ENCODE measurements at regions not wholly inside any gene's neighbourhood (a gene's known extent, or its start where the extent isn't known, plus 50 kb on each side); places are given as distances from the start of the nearest gene placed in this dataset.

- WGBS (ENCODE audit: insufficient coverage, low coverage, missing lambda C conversion rate), result 0% methylated on average over 1 of the region's 1 CpG
- Histone ChIP-seq H3K27me3 (ENCODE audit: control insufficient read depth in 2 of 2, insufficient read depth in 2 of 2, low read length in 2 of 2) (no peaks in the 10 kb centered on the region), H3K4me2 (ENCODE audit: insufficient read depth, low read length) (no peak overlapping the region), H2AFZ (ENCODE audit: low read depth, low read length) (no peak overlapping the region), H3K27ac (ENCODE audit: extremely low read depth, low read depth, low read length) (no peak overlapping the region), H3K4me1 (replicated peaks in 1 of 2; ENCODE audit: control insufficient read depth in 2 of 2, insufficient read depth in 2 of 2, low read length in 2 of 2) (no peaks in the 10 kb centered on the region), H3K9ac (ENCODE audit: insufficient read depth in 1 of 2, low read depth in 2 of 2, low read length in 2 of 2) (no peak overlapping the region), H3K36me3 (ENCODE audit: control insufficient read depth, insufficient read depth, low read length) (no peaks in the 10 kb centered on the region), H3K4me3 (no peak overlapping the region), H3K9me1 (ENCODE audit: control insufficient read depth, insufficient read depth, low read length) (no peaks in the 10 kb centered on the region), H4K20me1 (replicated peaks; ENCODE audit: control insufficient read depth, insufficient read depth, low read length) (no peaks in the 10 kb centered on the region), H3K9me3 (replicated peaks; ENCODE audit: control insufficient read depth, insufficient read depth, low read depth, low read length) (no peaks in the 10 kb centered on the region), H3K79me2 (ENCODE audit: control insufficient read depth, insufficient read depth, low read length) (no peaks in the 10 kb centered on the region)
- no peak for TF ChIP-seq FOXA3 (CRISPR knock-in tag; conservative IDR thresholded peaks at IDR 0.05 in 1 of 2, IDR thresholded peaks at IDR 0.05 in 1 of 2)
- TF ChIP-seq HMG20A (CRISPR knock-in tag; conservative IDR thresholded peaks at IDR 0.05), result no peak
- no peak for DNase-seq (ENCODE audit: extremely low read depth in 1 of 4, low spot score in 3 of 4)
- no peak for ATAC-seq
- in situ Hi-C loops (cut with MboI) (no loop called here), intact Hi-C loops (cut with micrococcal nuclease) (no loop called here)
- no peak for FAIRE-seq
- ChIA-PET CTCF (ENCODE audit: low intra/inter-chr PET ratio) (no interaction called here), POLR2A (no interaction called here)
- BruUV-seq (replicated peaks), result no TSS peak
Measured at GRCh38 chr12:66837311-66837627, 158.4 kb upstream of the GRIP1 start.

GRCh38 chr12:66838366-66838765 lies 159.5 kb upstream of the GRIP1 start:
- no peak overlapping the region for H3K27ac ChIP-seq (ENCODE audit: extremely low read depth, low read depth, low read length)
- no peaks in the 10 kb centered on the region for H3K79me2 ChIP-seq (ENCODE audit: control insufficient read depth, insufficient read depth, low read length)
- no peaks in the 10 kb centered on the region for H3K36me3 ChIP-seq (ENCODE audit: control insufficient read depth, insufficient read depth, low read length)
- no peaks in the 10 kb centered on the region for H3K27me3 ChIP-seq (ENCODE audit: control insufficient read depth in 2 of 2, insufficient read depth in 2 of 2, low read length in 2 of 2)
- no peaks in the 10 kb centered on the region for H4K20me1 ChIP-seq (replicated peaks; ENCODE audit: control insufficient read depth, insufficient read depth, low read length)
- no peak for TF ChIP-seq ZBTB26 (CRISPR knock-in tag; IDR thresholded peaks at IDR 0.05)
- TF ChIP-seq FOSL1 (tag; conservative IDR thresholded peaks at IDR 0.05), result no peak
- H3K9me1 ChIP-seq (ENCODE audit: control insufficient read depth, insufficient read depth, low read length), result no peaks in the 10 kb centered on the region
- FAIRE-seq (no peak), DNase-seq (ENCODE audit: extremely low read depth in 1 of 4, low spot score in 3 of 4) (no peak), ATAC-seq (no peak)
- H3K4me3 ChIP-seq, result no peak overlapping the region
- no peaks in the 10 kb centered on the region for H3K4me1 ChIP-seq (replicated peaks in 1 of 2; ENCODE audit: control insufficient read depth in 2 of 2, insufficient read depth in 2 of 2, low read length in 2 of 2)
- no peak overlapping the region for H2AFZ ChIP-seq (ENCODE audit: low read depth, low read length)
- BruUV-seq (replicated peaks), result no TSS peak
- in situ Hi-C loops (cut with MboI) (no loop called here), intact Hi-C loops (cut with micrococcal nuclease) (no loop called here)
- ChIA-PET POLR2A (interaction anchor here (0.8 kb wide), 1 partner anchor 13 kb away, joined by 5 read pairs; no protein-coding TSS in a partner anchor), CTCF (ENCODE audit: low intra/inter-chr PET ratio) (no interaction called here)
- no peak overlapping the region for H3K4me2 ChIP-seq (ENCODE audit: insufficient read depth, low read length)
- no peaks in the 10 kb centered on the region for H3K9me3 ChIP-seq (replicated peaks; ENCODE audit: control insufficient read depth, insufficient read depth, low read depth, low read length)
- 8% methylated on average over 4 of the region's 4 CpGs for WGBS (ENCODE audit: insufficient coverage, low coverage, missing lambda C conversion rate)
- no peak overlapping the region for H3K9ac ChIP-seq (ENCODE audit: insufficient read depth in 1 of 2, low read depth in 2 of 2, low read length in 2 of 2)

Measured in K562 (cell line).